ENCODE measurements at regions not wholly inside any gene's neighbourhood (a gene's known extent, or its start where the extent isn't known, plus 50 kb on each side); places are given as distances from the start of the nearest gene placed in this dataset.

- no peak for ATAC-seq (ENCODE audit: poor library complexity)
- Histone ChIP-seq H3K4me1 (ENCODE audit: insufficient read depth, low read length) (peaks cover 30% of the 10 kb centered on the region), H3K9me3 (ENCODE audit: control insufficient read depth in 1 of 2, insufficient read depth in 1 of 2, low read length in 2 of 2) (no peaks in the 10 kb centered on the region), H3K36me3 (ENCODE audit: insufficient read depth, low read length) (no peaks in the 10 kb centered on the region), H3K4me3 (ENCODE audit: low read length) (peak overlapping the region; percentile 45), H3K27ac (ENCODE audit: low read depth in 1 of 2, low read length in 2 of 2) (peak overlapping the region; percentile 80 to 82), H3K27me3 (ENCODE audit: control insufficient read depth in 1 of 2, insufficient read depth in 2 of 2, low read length in 2 of 2) (no peaks in the 10 kb centered on the region)
- Mint-ChIP-seq H3K27me3 (no peaks in the 10 kb centered on the region), H3K4me1 (ENCODE audit: low read depth) (peaks cover 70% of the 10 kb centered on the region), H3K9me3 (peaks cover 4% of the 10 kb centered on the region), H3K36me3 (ENCODE audit: low read depth) (no peaks in the 10 kb centered on the region), H3K27ac (peak overlapping the region; percentile 94), H3K4me3 (peak overlapping the region; percentile 71)
- intact Hi-C loops (cut with DNase I, micrococcal nuclease), result loop anchor here in 1 of 2 experiments (5.0 kb wide), 1 partner anchor 332 kb away; the partner anchor contains the start of gene CASP1
- ChIA-PET CTCF (no interaction called here), POLR2A (interaction anchor here (0.6 to 1.5 kb wide), 5 partner anchors 12 to 1372 kb away, joined by 3 to 4 read pairs (median 3); partner anchors contain the start of genes AASDHPPT and KBTBD3)
- no peak for TF ChIP-seq CTCF (IDR thresholded peaks at IDR 0.05)
- peak in 2 of 14 experiments; percentile 12 to 15 for DNase-seq
These were observed 193.4 kb downstream of the CASP12 start for GRCh38 chr11:104704888-104705287.

GRCh38 chr11:104704146-104704830 lies 194.0 kb downstream of the CASP12 start:
- H3K36me3 ChIP-seq (ENCODE audit: insufficient read depth, low read length), result no peaks in the 10 kb centered on the region
- Mint-ChIP-seq H3K27ac (peak overlapping the region; percentile 94), H3K4me1 (ENCODE audit: low read depth) (peaks cover 64% of the 10 kb centered on the region), H3K27me3 (no peaks in the 10 kb centered on the region), H3K36me3 (ENCODE audit: low read depth) (no peaks in the 10 kb centered on the region), H3K9me3 (peaks cover 4% of the 10 kb centered on the region), H3K4me3 (peak overlapping the region; percentile 71)
- no peaks in the 10 kb centered on the region for H3K27me3 ChIP-seq (ENCODE audit: control insufficient read depth in 1 of 2, insufficient read depth in 2 of 2, low read length in 2 of 2)
- H3K27ac ChIP-seq (ENCODE audit: low read depth in 1 of 2, low read length in 2 of 2), result peak overlapping the region; percentile 80 to 82
- no peak overlapping the region for H3K4me3 ChIP-seq (ENCODE audit: low read length)
- DNase-seq (peak in 1 of 14 experiments; percentile 7), ATAC-seq (ENCODE audit: poor library complexity) (no peak)
- H3K4me1 ChIP-seq (ENCODE audit: insufficient read depth, low read length), result peaks cover 30% of the 10 kb centered on the region
- intact Hi-C loops (cut with DNase I, micrococcal nuclease), result loop anchor here in 1 of 2 experiments (5.0 kb wide), 1 partner anchor 333 kb away; the partner anchor contains the start of gene CASP1
- ChIA-PET POLR2A (no interaction called here), CTCF (no interaction called here)
- no peak for TF ChIP-seq CTCF (IDR thresholded peaks at IDR 0.05)
- no peaks in the 10 kb centered on the region for H3K9me3 ChIP-seq (ENCODE audit: control insufficient read depth in 1 of 2, insufficient read depth in 1 of 2, low read length in 2 of 2)

GRCh38 chr11:104700609-104701008 lies 197.7 kb downstream of the CASP12 start:
- no peaks in the 10 kb centered on the region for H3K27me3 Mint-ChIP-seq
- ChIA-PET CTCF (interaction anchor here (1.4 kb wide), 2 partner anchors 8 to 28 kb away, joined by 3 to 5 read pairs; no protein-coding TSS in a partner anchor), POLR2A (interaction anchor here (1.1 kb wide), 1 partner anchor 335 kb away, joined by 3 read pairs; the partner anchor contains the start of gene CASP1)
- DNase-seq, result peak in 3 of 14 experiments; percentile 26 to 55 (median 29)
- no peaks in the 10 kb centered on the region for H3K9me3 ChIP-seq (ENCODE audit: control insufficient read depth in 1 of 2, insufficient read depth in 1 of 2, low read length in 2 of 2)
- peak overlapping the region; percentile 68 for H3K27ac Mint-ChIP-seq
- peaks cover 43% of the 10 kb centered on the region for H3K4me1 Mint-ChIP-seq (ENCODE audit: low read depth)
- H3K27ac ChIP-seq (ENCODE audit: low read depth in 1 of 2, low read length in 2 of 2), result no peak overlapping the region
- no peak overlapping the region for H3K4me3 ChIP-seq (ENCODE audit: low read length)
- H3K27me3 ChIP-seq (ENCODE audit: control insufficient read depth in 1 of 2, insufficient read depth in 2 of 2, low read length in 2 of 2), result no peaks in the 10 kb centered on the region
- H3K36me3 ChIP-seq (ENCODE audit: insufficient read depth, low read length), result no peaks in the 10 kb centered on the region
- H3K4me1 ChIP-seq (ENCODE audit: insufficient read depth, low read length), result peaks cover 19% of the 10 kb centered on the region
- TF ChIP-seq CTCF (IDR thresholded peaks at IDR 0.05), result no peak
- peak overlapping the region; percentile 36 for H3K4me3 Mint-ChIP-seq
- no peaks in the 10 kb centered on the region for H3K9me3 Mint-ChIP-seq
- no peaks in the 10 kb centered on the region for H3K36me3 Mint-ChIP-seq (ENCODE audit: low read depth)
- intact Hi-C loops (cut with DNase I, micrococcal nuclease), result loop anchor here in 1 of 2 experiments (5.0 kb wide), 1 partner anchor 337 kb away; the partner anchor contains the start of gene CASP1
- ATAC-seq (ENCODE audit: poor library complexity), result peak; percentile 56

All from CD4-positive, alpha-beta T cell (primary cell).